Prostate gland (tissue), 2 donors: ENCODE measurements at regions not wholly inside any gene's neighbourhood (a gene's known extent, or its start where the extent isn't known, plus 50 kb on each side); places are given as distances from the start of the nearest gene placed in this dataset.

ENCODE experiments used
- DNase-seq: peaks from one replicate; pipeline ENCODE4 v3.0.0-alpha.2; 2019; ENCODE audit warnings: low spot score
- H3K27ac ChIP-seq, 2 donors: fragments of 200-600 bp; sonication (generic); 2 replicates each; pipeline ENCODE4 v1.5.1; 2017 to 2019
- H3K27me3 ChIP-seq: fragments of 200-600 bp; sonication (generic); replicated peaks from 2 replicates; pipeline ENCODE4 v1.5.1; 2019; ENCODE audit not compliant: insufficient read depth
- H3K36me3 ChIP-seq, 2 donors: fragments of 200-600 bp; sonication (generic); 1 replicate in 1 of 2; 2 replicates in 1 of 2; pipeline versions ENCODE4 v1.5.1 to v1.8.1; 2017 to 2019
- H3K4me1 ChIP-seq: fragments of 200-600 bp; sonication (generic); replicated peaks from 2 replicates; pipeline ENCODE4 v1.5.1; 2019
- H3K4me3 ChIP-seq, 2 donors: fragments of 200-600 bp; sonication (generic); 2 replicates each; pipeline ENCODE4 v1.5.1; 2017 to 2019
- H3K9me3 ChIP-seq: fragments of 200-600 bp; sonication (generic); 2 replicates; pipeline ENCODE4 v1.5.1; 2017
- CTCF ChIP-seq, 4 experiments: fragments of 200-600 bp in 2 of 4; fragments of 450-650 bp in 2 of 4; sonication (generic) in 2 of 4; IDR thresholded peaks; 1 replicate in 3 of 4; 2 replicates in 1 of 4; pipeline ENCODE4 v1.5.1; 2016 to 2019; ENCODE audit warnings: antibody characterized with exemption in 4 of 4, mild to moderate bottlenecking in 2 of 4, moderate library complexity in 2 of 4
- POLR2A ChIP-seq: fragments of 450-650 bp; IDR thresholded peaks from one replicate; pipeline ENCODE4 v1.6.1; 2016; ENCODE audit warnings: antibody characterized with exemption, mild to moderate bottlenecking
- POLR2AphosphoS5 ChIP-seq: sonication (generic); formaldehyde crosslinking; IDR thresholded peaks from one replicate; pipeline ENCODE4 v1.6.1; 2017; ENCODE audit warnings: antibody characterized with exemption
- WGBS: methylation state at CpG from one replicate; pipeline ENCODE4 v1.1.5; 2018; 5-methylcytosine and 5-hydroxymethylcytosine counted together
- intact Hi-C: fragments of 100-400 bp; cut with DNase I; formaldehyde crosslinking; loops from one replicate; pipeline ENCODE4 v1.14.2; 2022

DNA sequence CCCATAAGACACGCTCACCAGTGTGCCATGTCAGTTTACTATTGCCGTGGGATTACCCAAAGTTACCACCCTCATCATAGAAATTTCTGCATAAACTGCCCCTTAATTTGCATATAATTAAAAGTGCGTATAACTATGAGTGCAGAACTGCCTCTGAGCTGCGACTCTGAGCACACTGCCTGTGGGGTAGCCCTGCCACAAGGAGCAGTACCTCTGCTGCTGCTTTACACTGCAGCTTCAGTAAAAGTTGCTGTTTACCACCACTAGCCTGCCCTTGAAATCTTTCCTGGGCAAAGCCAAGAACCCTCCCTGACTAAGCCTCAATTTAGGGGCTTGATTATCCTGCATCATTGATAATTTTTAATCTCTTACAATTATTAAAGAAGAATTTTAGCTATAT, 213.9 kb upstream of the MAP2 start:
- TF ChIP-seq POLR2A (no peak), POLR2AphosphoS5 (no peak), CTCF (IDR thresholded peaks at IDR 0.05) (no peak)
- intact Hi-C loops = loop anchor here (5.0 to 10.0 kb wide), 3 partner anchors 388 to 805 kb away; partner anchors contain the start of gene PTH2R
- DNase-seq = no peak

DNA sequence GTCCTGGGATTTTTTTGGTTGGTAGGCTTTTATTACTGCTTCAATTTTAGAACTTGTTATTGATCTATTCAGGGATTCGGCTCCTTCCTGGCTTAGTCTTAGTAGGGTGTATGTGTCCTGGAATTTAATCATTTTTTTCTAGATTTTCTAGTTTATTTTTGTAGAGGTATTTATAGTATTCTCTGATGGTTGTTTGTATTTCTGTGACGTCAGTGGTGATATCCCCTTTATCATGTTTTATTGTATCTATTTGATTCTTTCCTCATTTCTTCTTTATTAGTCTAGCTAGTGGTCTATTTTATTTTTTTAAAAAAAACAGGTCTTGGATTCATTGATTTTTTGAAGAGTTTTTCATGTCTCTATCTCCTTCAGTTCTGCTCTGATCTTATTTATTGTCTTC, 193.3 kb upstream of the MAP2 start:
- intact Hi-C loops = no loop called here

More for the DNA sequence above, 213.9 kb upstream of the MAP2 start:
- Histone ChIP-seq H3K27ac (no peak overlapping the region), H3K4me3 (no peak overlapping the region), H3K9me3 (no peaks in the 10 kb centered on the region), H3K36me3 (no peaks in the 10 kb centered on the region), H3K4me1 (no peaks in the 10 kb centered on the region), H3K27me3 (no peaks in the 10 kb centered on the region)
- 87% methylated on average over 4 of the region's 4 CpGs for WGBS

DNA sequence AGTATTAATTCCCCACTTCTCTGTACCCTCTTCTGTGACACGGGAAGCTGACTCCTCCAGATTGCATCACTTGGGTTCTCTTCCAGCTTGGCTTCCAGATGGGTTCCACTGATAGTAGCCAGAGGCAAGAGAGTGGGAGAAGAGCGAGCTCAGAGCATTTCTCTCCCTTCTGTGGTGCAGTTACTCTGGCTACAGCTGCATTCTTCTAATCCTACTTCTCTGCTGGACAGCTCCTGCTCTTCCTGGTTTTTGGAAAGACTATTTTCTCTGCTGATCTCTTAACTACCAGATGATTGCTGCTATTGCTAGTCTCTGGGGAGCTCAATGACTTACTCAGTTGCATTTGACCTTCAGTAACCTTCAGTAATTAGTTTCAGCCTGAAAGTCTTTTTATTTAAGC, 187.5 kb upstream of the MAP2 start:
- Histone ChIP-seq H3K27me3 (no peaks in the 10 kb centered on the region), H3K4me1 (no peaks in the 10 kb centered on the region), H3K9me3 (no peaks in the 10 kb centered on the region), H3K36me3 (no peaks in the 10 kb centered on the region), H3K4me3 (no peak overlapping the region), H3K27ac (no peak overlapping the region)
- no peak for TF ChIP-seq POLR2A
- no peak for TF ChIP-seq CTCF (IDR thresholded peaks at IDR 0.05)
- no peak for TF ChIP-seq POLR2AphosphoS5
- intact Hi-C loops = no loop called here
- WGBS = 34% methylated on average over 2 of the region's 2 CpGs
- DNase-seq = no peak

More for the DNA sequence above, 193.3 kb upstream of the MAP2 start:
- Histone ChIP-seq H3K36me3 (no peaks in the 10 kb centered on the region), H3K4me1 (no peaks in the 10 kb centered on the region), H3K27ac (no peak overlapping the region), H3K9me3 (no peaks in the 10 kb centered on the region), H3K27me3 (no peaks in the 10 kb centered on the region), H3K4me3 (no peak overlapping the region)
- no peak for DNase-seq
- WGBS = 54% methylated on average over 2 of the region's 2 CpGs
- no peak for TF ChIP-seq POLR2A
- no peak for TF ChIP-seq POLR2AphosphoS5
- TF ChIP-seq CTCF (IDR thresholded peaks at IDR 0.05) = no peak

DNA sequence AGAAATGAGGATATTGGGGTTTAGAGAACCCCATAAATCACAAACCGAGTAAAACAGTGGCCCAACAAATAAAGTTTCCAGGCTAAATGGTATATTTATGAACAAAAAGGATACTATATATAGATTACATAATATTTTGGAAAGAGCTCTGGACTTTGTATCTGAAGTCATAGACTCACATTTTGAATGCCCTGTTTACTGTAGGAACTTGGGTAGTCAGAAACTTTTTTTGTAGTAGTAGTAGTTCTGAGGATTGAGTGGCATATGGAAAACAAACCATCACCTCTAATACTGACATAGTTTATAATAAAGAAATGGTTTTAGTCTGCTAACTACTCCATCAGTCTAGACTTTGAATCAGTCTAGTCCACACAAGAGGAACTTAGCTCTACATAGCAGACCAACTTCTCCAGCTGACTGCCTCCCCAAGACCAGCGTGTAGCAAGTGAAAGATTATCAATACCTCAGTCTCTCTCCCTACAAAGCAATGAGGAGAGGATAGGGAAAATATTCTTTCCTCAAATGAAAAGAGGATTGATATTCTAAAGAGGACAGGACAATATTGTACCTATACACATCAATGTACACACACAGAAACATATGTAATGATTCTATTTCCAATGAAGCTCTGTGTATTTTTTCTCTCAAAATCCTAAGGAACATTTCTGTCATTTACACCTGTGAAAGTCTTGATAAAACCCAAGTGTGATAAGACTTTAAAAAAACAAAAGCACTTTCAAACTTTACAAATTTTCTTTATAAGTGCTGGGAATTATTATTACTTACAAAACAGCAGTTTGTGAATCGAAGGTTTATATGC, 184.9 kb upstream of the MAP2 start:
- no peak for TF ChIP-seq CTCF (IDR thresholded peaks at IDR 0.05)
- no peak for TF ChIP-seq POLR2AphosphoS5
- TF ChIP-seq POLR2A = no peak
- no peaks in the 10 kb centered on the region for H3K4me1 ChIP-seq
- intact Hi-C loops = no loop called here
- no peaks in the 10 kb centered on the region for H3K9me3 ChIP-seq
- H3K27ac ChIP-seq = no peak overlapping the region
- WGBS = 76% methylated on average over 3 of the region's 3 CpGs
- H3K36me3 ChIP-seq = no peaks in the 10 kb centered on the region
- no peak for DNase-seq
- H3K4me3 ChIP-seq = no peak overlapping the region
- H3K27me3 ChIP-seq = no peaks in the 10 kb centered on the region

GRCh38 chr2:209239585-209239938, 184.3 kb upstream of the MAP2 start:
- Histone ChIP-seq H3K27me3 (no peaks in the 10 kb centered on the region), H3K4me3 (no peak overlapping the region), H3K4me1 (no peaks in the 10 kb centered on the region), H3K9me3 (no peaks in the 10 kb centered on the region), H3K27ac (no peak overlapping the region), H3K36me3 (no peaks in the 10 kb centered on the region)
- no peak for DNase-seq
- 43% methylated on average over 2 of the region's 2 CpGs for WGBS
- TF ChIP-seq CTCF (IDR thresholded peaks at IDR 0.05) = no peak
- intact Hi-C loops = no loop called here
